ENCODE measurements at regions not wholly inside any gene's neighbourhood (a gene's known extent, or its start where the extent isn't known, plus 50 kb on each side); places are given as distances from the start of the nearest gene placed in this dataset.
"Not testable (repeated sequence)": the region's sequence is repeated elsewhere in the genome, so short reads cannot be mapped to it uniquely, and the experiment has no call there.

DNA sequence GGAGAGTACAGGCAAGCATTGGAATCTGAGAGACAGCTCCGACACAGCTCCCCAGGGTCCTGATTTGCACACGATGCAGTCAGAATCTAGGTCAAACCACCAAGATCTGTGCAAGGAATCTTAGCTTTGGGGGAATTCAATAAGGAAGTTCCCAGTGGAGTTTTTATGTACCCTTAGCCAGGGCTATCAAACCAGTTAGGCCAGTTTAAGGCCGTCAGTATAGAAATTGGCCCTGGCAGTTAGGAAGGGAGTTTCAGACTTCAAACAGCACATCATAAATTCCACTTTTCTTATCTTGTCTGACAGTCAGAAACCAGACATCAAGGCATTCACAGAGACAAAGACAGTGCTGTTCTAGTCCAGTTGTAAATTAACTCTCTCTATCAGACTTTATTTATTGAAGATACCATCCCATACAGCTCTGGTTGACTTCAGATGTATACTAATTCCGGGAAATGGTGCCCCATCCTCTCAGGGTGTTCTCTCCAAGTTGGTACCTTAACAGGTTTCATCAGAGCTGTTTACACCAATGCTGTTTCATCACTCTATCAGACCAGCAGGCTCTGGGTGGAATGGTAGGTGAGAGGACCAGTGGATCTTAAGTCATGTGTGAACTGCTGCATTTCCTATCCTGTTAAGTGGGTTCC, 157.5 kb upstream of the ATF7IP start:
- no peak for DNase-seq (ENCODE audit: low spot score)

DNA sequence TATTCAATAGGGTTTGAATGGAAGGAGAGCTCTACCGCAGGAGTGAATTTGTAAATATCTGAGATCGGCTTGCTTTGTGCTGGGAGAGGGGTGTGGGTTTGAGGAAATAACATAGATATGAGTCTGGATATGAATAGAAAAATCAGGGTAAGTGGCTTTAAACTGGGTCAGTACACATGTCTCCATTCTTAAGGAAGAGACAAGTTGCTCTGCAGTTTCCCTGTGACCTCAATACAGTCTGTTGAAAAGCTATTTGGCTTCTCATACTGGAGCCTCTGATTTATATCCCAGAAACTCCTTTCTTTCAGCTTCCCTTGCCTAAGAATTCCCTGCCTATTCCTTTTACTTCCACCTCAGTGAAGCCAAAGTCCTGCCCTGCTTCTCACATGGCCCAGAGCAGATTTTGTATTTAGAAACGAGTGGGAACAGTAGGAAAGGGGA, 153.5 kb upstream of the ATF7IP start:
- DNase-seq (ENCODE audit: low spot score), result no peak

DNA sequence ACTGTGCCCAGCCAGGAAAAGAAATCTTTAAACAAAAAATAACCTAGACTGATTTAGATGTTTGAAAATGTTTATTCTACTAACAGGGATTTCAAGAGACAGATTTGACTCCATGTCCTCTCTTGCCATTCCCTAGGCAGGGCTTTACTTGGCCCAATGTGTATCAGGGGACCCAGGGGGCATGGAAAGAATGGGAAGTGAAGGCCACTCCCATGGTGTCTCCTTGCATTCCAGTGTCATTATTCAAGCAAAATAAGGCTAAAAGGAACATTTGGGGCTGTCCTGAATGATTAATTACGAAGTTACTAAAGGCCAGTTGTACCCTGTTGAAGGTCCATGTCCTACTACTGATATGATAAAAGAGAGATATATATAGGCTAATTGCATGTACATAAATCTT, 151.9 kb upstream of the ATF7IP start:
- DNase-seq (ENCODE audit: low spot score), result no peak

DNA sequence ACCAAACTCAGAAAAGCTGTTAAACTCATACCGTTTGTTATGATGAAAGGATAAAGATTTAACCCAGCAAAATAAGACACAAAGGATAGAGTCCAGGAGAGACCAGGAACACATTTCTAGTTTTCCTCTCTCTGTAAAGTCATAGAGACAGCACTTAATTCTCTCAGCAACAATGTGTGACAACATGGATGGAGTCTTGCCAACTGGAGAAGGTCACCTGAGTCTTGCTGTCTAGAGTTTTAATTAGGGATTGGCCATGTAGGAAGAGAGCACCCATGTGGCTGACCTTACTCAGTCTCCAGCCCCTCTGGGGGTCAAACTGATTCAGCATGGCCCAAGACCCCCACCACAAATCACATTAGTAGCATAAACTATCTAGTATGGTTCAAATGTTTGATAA, 151.0 kb upstream of the ATF7IP start:
- DNase-seq (ENCODE audit: low spot score), result no peak

DNA sequence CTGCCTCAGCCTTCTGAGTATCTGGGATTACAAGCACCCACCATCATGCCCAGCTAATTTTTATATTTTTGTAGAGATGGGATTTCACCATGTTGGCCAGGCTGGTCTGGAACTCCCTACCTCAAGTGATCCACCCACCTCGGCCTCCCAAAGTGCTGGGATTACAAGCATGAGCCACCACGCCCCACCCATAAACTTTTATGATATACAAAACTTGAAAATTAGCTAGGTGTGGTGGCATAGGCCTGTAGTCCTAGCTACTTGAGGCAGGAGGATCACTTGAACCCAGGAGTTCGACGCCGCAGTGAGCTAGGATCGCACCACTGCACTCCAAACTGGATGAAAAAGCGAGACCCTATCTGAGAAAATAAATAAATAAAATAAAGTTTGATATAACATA, 149.5 kb upstream of the ATF7IP start:
- DNase-seq (ENCODE audit: low spot score), result not testable (repeated sequence)

DNA sequence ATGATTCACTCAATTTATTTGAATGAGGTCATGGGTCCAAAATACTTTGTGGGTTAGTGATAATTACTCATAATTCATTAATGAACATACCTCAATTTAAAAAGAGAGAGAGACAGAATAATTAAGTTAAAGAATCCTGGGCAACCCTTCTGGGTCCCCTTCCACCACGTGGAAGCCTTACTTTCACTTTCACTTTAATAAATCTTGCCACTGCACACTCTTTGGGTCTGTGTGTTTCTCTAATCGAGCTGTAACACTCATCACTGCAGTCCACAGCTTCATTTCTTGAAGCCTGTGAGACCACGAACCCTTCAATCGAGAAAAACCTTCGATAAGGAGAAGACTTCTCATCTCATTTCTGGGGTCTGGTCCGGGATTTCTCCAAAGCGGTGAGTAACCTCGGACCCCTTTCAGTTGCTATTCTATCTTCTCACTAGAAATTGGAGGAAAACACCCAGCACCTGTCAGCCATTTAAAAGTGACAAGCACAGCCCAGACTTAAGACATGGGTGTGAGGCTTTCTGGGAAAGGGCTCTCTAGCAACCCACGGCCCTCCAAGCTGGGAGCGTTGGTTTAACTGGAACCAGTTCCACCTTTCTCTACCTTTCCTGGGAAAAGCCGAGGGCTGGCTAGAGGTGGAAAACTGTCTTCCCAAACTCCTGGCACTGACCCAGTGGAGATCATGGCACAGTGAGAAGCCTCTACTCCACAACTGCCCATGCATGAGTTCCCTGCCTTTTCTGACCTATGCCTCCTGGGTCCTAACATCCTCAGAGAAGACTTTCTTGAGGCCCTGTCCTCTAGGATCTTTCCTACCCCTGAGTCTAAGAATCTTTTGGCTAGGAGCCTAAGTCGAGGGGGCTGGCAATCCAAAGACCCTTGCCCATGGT, 148.8 kb upstream of the ATF7IP start:
- DNase-seq (ENCODE audit: low spot score), result no peak

DNA sequence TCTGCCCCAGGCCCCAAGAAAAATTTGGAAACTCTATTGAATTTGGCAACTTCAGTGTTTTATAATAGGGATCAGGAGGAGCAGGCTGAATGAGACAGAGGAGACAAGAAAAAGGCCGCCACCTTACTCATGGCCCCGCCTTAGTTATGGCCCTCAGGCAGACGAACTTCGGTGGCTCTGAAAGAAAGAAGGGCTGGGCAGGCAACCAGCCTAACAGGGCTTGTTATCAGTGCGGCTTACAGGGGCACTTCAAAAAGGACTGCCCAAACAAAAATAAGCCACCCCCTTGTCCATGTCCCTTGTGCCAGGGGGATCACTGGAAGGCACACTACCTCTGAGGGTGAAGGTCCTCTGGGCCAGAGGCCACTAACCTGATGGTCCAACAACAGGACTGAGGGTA, 146.3 kb upstream of the ATF7IP start:
- DNase-seq (ENCODE audit: low spot score), result no peak

DNA sequence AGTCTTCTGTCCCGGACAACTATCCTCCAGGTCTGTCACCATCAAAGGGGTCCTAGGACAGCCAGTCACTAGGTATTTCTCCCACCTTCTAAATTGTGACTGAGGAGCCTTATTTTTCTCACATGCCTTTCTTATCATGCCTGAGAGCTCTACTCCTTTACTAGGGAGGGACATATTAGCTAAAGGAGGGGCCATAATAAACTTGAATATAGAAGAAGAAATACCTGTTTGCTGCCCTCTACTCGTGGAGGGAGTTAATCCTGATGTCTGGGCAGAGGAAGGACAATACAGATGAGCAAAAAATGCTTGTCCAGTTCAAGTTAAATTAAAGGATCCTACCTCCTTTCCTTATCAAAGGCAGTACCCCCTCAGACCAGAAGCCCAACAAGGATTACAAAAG, 145.8 kb upstream of the ATF7IP start:
- not testable (repeated sequence) for DNase-seq (ENCODE audit: low spot score)

DNA sequence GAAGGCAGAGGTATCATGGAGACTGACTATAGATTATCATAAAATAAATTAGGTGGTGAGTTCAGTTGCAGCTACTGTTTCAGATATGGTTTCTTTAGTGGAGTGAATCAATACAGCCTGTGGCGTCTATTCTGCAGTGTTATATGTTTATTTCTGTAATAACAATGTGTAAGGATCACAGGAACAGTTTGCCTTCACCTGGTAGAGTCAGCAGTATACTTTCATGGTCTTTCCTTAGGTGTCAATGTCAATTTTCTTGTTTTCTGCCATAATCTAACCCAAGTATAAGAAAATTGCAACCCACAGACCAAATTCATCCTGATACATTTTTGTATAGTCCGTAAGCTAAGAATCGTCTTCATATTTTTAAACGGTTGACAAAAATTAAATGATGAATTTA, 140.4 kb upstream of the ATF7IP start:
- no peak for DNase-seq (ENCODE audit: low spot score)

DNA sequence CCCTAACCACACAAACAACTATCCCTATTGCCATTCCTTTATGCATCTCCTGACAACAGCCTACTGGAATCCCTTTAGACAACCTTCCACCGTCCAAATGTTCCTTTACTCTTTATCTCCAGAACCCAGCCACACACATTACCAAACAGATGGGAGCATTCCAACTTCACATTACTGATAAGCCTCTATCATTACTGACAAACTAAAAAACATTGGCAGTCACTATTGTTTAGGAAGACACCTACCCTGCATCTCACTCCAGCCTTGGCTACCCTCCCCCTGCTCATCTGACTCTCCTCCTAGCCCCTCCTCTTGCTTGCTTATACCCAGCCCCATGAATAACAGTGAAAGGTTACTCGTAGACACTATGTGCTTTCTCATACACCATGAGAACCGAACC, 130.3 kb upstream of the ATF7IP start:
- not testable (repeated sequence) for DNase-seq (ENCODE audit: low spot score)

DNA sequence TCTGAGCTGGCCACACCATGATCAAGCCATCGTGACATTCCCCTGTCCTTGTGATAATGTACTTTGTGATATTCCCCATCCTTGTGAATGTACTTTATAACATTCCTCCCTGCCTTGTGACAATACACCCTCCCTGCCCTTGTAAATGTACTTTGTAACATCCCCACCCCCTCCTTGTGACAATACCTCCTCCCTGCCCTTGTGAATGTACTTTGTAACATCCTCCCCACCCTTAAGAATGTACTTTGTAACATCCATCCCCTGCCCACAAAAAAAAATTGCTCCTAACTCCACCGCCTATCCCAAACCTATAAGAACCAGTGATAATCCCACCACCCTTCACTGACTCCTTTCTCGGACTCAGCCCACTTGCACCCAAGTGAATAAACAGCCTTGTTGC, 128.8 kb upstream of the ATF7IP start:
- DNase-seq (ENCODE audit: low spot score), result not testable (repeated sequence)

DNA sequence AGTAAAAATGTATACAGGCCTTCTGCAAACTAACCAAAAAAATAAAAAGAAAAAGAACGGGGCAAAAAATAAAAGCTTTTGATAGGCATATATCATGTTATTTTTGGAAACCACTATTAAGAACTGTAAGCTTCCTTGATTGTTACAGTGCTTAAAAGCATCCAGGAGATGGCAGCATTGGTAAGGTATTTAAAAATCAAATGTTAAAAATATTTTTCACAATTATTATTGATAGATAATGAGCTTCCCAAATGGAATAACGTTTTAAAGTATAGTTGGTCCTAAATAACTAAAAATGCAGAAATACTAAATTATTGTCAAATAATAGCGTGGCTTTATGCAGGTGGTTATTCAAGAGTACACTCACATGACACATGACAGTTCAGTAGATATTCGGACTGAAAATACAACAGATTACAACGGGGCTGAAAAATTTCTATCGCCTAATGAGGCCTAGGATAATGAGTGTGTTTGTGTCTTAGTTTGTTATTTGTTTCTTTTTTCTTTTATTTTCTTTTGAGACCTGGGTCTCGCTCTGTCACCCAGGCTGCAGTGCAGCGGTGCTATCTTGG, 127.2 kb upstream of the ATF7IP start:
- no peak for DNase-seq (ENCODE audit: low spot score)

DNA sequence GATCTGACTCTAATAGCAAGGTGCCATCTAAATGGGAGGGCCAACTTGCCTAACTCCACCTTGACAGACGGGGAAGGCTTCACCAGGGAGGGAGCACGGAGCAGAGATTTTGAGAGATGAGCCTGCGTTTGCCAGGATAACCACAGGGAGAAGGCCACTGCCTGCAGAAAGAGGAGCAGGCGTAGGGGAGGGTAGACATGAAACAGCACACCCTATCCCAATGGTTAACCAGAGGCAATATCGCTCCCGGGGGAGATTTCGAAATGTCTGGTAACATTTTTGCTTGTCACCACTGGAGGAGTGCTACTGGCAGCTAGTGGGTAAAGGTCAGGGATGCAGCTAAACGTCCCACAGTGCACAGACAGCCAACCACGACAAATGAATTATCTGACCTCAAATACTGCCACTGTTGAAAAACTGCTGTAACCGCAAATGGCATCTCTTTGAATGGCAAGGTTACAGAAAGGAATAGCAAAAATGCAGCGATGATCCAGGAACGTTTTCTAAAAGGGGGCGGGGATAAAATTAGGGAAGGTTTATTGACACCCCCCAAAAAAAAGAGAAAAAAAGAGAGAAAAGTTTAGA, 126.0 kb upstream of the ATF7IP start:
- no peak for DNase-seq (ENCODE audit: low spot score)

DNA sequence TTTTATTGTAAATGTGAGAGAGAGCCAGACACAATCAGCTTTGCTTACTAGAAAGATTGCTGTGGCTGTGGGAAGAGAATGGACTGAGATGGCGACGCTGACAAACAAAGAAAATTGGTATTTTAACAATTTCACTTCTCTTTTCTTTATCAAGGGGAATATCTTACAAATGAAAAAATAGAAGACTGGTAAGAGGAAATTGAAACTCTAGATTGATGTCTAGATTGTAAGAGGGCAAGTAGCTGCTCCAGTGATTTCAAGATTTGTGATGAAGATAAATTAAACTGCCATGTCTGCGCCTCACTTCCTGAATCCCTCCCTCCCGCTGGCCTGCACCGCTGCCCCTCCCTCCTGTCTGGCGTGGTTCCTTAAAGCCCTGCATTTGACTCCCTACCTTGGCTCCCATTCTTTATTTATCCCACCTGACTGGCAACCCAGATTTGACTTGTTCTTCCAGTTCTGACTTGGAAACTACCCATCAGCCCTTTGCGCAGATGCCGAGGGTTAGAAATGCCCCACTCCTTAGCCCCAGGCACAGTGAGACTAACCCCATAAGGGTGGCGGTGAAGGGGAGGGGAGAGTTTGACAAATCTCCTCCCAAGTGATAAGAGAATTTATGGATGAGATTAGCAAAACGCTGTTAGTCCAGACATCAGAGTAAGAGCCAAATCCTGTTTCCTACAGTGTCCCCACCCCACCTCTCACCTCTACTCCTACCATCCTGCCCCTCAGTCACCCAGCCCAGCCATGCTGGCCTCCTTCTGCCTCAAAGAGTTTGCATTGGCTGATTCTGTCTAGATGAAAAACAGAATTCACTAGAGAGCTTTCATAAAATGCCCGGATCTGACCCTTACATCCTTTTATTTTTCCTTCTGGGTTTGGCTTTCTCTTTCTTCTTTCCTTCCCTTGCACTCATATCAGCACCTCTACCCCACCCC, 125.3 kb upstream of the ATF7IP start:
- DNase-seq (ENCODE audit: low spot score), result no peak

DNA sequence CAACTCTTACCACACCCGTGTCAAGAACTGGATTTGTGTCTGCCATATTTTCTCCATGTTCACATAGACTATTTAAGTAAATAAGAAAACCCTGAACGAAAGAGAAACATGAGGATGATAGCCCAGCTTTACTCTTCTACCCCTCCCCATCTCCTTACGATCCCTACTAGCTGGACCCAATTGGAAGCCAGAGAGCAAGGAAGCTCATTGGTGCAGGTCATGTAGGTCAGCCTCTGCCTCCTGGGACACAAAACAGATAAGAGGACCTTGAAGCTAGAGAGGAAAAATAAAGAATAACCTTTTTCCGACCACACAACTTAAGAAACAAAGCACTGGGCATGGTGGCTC, 124.6 kb upstream of the ATF7IP start:
- no peak for DNase-seq (ENCODE audit: low spot score)

DNA sequence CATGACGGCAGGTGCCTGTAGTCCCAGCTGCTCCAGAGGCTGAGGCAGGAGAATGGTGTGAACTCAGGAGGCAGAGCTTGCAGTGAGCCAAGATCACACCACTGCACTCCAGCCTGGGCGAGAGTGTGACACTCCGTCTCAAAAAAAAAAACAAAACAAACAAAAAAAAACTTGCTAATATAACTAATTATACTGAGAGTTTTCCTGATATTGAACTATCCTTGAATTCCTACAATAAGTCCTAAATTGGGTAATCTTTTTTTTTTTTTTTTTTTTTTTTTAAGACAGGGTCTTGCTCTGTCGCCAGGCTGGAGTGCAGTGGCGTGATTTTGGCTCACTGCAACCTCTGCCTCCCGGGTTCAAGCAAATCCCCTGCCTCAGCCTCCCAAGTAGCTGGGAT, 122.7 kb upstream of the ATF7IP start:
- DNase-seq (ENCODE audit: low spot score), result not testable (repeated sequence)

DNA sequence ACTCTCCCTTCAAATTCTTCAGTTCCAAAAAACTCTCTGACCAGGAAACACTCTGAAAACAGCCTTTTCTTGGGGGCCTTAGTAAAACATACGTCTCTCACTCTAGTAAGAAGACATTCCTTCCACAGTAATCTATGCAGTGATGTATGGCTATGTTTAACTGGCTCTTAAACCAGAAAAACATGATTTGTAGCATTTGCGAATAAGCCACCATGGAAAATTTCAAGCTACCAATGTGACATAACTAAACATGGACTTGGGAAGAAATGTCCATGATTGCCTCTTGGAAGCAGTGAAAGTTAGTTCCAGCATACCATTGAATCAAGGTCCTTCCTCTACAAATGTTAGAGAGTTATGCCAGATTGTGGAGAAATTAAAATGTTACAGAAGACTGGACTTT, 121.5 kb upstream of the ATF7IP start:
- no peak for DNase-seq (ENCODE audit: low spot score)

DNA sequence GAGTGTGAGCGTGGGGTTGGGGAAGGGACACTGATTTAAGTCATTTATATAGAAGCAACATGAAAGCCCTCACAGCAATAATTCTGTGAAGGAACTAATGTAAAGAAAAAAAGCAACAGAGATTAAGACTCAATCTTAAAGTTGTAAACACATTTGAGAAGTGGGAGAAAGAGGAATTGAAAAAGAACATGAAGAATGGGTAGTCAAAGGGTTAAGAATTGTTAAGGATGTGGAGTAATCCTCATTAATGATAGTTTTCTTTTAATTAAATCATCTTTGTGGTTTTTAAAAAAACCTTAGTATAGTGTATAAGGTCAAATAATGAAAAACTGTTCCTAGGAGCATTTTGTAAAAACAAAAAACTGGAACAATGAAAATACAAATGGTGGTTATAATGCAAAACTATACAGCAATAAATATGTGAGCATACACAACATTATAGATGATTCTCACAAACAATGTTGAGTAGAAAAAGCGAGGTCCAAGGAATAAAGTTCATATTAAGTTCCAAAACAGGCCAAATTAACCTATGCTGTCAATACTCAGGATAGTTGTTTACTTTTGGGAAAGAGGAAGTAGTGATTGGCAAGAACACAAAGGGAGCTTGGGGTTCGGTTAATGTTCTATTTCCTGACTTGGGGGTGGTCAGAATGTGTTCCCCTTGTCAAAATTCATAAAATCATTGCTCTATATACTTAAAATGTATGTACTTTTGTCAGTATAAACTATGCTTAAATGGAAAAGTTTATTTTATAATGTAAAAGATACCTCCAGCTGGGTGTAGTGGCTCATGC, 120.4 kb upstream of the ATF7IP start:
- DNase-seq (ENCODE audit: low spot score), result no peak

DNA sequence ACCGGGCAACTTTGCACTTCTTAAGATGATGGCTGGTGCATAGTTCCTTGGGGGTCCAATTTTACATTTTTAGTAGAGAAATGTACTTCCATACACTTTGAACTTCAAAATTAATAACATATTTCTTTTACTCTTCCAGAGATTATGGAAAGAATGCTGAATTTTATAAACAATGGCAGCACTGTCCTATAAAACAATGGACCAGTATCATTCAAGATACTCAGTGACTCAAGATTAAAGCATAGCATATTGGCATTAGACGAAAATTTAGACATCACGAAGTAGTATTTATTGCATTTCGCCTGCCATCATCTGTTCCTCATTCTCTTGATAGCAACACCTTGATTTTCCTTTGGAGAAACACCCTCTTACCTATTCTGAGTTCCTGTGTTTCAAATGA, 118.3 kb upstream of the ATF7IP start:
- no peak for DNase-seq (ENCODE audit: low spot score)

DNA sequence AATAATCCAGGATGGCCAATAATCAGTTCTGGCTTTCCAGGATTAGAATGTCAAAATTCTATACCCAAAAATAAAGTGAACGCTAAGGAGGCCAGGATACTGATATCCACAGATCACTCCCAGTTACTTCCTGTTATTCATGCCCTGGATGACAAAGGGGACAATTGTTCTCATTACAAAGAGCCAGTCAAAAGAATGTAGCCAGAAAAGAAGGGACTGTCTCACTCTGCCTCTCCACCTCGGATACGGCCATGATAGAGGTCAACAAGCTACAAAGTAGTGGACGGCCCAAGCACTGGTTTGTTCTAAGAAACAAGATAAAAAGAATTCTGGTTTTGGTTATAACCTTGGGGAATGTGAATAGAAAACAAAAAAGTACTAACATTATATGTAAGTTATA, 116.1 kb upstream of the ATF7IP start:
- DNase-seq (ENCODE audit: low spot score), result no peak
